ENCODE measurements at regions not wholly inside any gene's neighbourhood (a gene's known extent, or its start where the extent isn't known, plus 50 kb on each side); places are given as distances from the start of the nearest gene placed in this dataset.

- Histone ChIP-seq H3K27ac (no peak overlapping the region), H3K27me3 (replicated peaks) (no peaks in the 10 kb centered on the region), H3K36me3 (replicated peaks) (no peaks in the 10 kb centered on the region), H3K4me3 (ENCODE audit: low read depth, low read length) (no peak overlapping the region)
- no peak for DNase-seq
- TF ChIP-seq, protein P1, sequence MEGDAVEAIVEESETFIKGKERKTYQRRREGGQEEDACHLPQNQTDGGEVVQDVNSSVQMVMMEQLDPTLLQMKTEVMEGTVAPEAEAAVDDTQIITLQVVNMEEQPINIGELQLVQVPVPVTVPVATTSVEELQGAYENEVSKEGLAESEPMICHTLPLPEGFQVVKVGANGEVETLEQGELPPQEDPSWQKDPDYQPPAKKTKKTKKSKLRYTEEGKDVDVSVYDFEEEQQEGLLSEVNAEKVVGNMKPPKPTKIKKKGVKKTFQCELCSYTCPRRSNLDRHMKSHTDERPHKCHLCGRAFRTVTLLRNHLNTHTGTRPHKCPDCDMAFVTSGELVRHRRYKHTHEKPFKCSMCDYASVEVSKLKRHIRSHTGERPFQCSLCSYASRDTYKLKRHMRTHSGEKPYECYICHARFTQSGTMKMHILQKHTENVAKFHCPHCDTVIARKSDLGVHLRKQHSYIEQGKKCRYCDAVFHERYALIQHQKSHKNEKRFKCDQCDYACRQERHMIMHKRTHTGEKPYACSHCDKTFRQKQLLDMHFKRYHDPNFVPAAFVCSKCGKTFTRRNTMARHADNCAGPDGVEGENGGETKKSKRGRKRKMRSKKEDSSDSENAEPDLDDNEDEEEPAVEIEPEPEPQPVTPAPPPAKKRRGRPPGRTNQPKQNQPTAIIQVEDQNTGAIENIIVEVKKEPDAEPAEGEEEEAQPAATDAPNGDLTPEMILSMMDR (IDR thresholded peaks at IDR 0.05; ENCODE audit: low read depth, low read length, missing control alignments) = no peak
- in situ Hi-C loops (cut with HindIII; ENCODE audit: low pct_ligation_motif_present, low sequenced_read_pairs) = no loop called here
Observed at GRCh38 chr3:76582632-76583378, 457.1 kb upstream of the ROBO2 start.

DNA sequence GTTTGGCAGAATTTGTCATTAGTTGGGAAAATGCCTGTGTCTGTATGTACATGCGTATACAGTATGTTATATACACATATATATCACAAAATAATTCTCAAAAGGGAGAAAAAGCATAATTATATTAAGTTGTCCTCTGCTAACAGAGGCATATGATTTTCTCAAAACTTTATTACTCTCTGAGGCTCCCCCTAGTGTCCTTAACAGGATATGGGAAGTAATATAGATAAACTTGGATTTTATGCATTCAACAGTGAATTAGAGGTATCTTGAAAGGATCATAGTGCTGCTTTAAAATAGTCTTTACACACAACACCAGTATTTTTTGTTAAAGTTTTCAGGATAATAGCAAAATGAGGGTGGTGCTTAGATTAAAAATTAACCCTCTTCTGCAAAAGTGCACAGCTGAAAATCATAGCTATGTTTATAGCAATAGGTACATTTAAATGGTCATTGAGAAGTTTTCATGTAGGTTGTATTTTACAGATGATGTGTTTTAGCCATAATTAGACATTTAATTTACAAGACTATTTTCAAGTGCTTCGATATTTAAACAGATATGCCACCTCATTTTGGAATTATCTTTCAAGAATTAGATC, 454.0 kb upstream of the ROBO2 start:
- DNase-seq = no peak
- in situ Hi-C loops (cut with HindIII; ENCODE audit: low pct_ligation_motif_present, low sequenced_read_pairs) = no loop called here

GRCh38 chr3:76586471-76586870, 453.4 kb upstream of the ROBO2 start:
- TF ChIP-seq, protein P1 (IDR thresholded peaks at IDR 0.05; ENCODE audit: low read depth, low read length, missing control alignments) = no peak
- H3K36me3 ChIP-seq (replicated peaks) = no peaks in the 10 kb centered on the region
- no peak for DNase-seq
- in situ Hi-C loops (cut with HindIII; ENCODE audit: low pct_ligation_motif_present, low sequenced_read_pairs) = no loop called here
- no peak overlapping the region for H3K27ac ChIP-seq
- no peaks in the 10 kb centered on the region for H3K27me3 ChIP-seq (replicated peaks)
- H3K4me3 ChIP-seq (ENCODE audit: low read depth, low read length) = no peak overlapping the region

More for the DNA sequence above, 454.0 kb upstream of the ROBO2 start:
- TF ChIP-seq, protein P1 (IDR thresholded peaks at IDR 0.05; ENCODE audit: low read depth, low read length, missing control alignments) = peak; percentile 49
- H3K27ac ChIP-seq = no peak overlapping the region
- H3K27me3 ChIP-seq (replicated peaks) = no peaks in the 10 kb centered on the region
- H3K4me3 ChIP-seq (ENCODE audit: low read depth, low read length) = no peak overlapping the region
- no peaks in the 10 kb centered on the region for H3K36me3 ChIP-seq (replicated peaks)

DNA sequence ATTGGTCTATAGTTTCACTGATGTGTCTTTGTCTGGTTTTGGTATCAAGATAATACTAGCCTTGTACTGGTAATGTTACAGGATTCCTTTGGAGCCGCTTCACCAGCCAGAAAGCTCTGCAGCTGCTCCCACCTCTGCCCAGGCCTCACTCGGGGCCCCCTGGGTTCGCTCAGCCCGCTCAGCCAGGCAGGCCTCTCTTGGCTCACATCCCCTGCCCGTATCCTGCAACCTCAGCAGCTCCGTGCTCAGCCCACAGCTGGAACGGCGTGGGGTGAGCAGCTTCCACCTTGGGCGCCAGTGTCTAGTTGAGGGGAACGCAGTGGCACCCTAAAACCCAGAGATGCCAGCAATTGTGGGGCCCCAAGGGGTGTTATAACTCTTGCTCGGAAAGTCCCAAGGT, 429.7 kb upstream of the ROBO2 start:
- no peak for DNase-seq
- TF ChIP-seq, protein P1 (IDR thresholded peaks at IDR 0.05; ENCODE audit: low read depth, low read length, missing control alignments) = no peak
- Histone ChIP-seq H3K36me3 (replicated peaks) (no peaks in the 10 kb centered on the region), H3K4me3 (ENCODE audit: low read depth, low read length) (no peak overlapping the region), H3K27ac (no peak overlapping the region), H3K27me3 (replicated peaks) (no peaks in the 10 kb centered on the region)
- in situ Hi-C loops (cut with HindIII; ENCODE audit: low pct_ligation_motif_present, low sequenced_read_pairs) = no loop called here

- H3K36me3 ChIP-seq (replicated peaks) = no peaks in the 10 kb centered on the region
- no peak overlapping the region for H3K4me3 ChIP-seq (ENCODE audit: low read depth, low read length)
- TF ChIP-seq, protein P1 (IDR thresholded peaks at IDR 0.05; ENCODE audit: low read depth, low read length, missing control alignments) = no peak
- H3K27ac ChIP-seq = no peak overlapping the region
- no peak for DNase-seq
- in situ Hi-C loops (cut with HindIII; ENCODE audit: low pct_ligation_motif_present, low sequenced_read_pairs) = no loop called here
- H3K27me3 ChIP-seq (replicated peaks) = no peaks in the 10 kb centered on the region
Observed at GRCh38 chr3:76615719-76616118, 424.2 kb upstream of the ROBO2 start.

Data from brain microvascular endothelial cell (primary cell).